ENCODE measurements at regions not wholly inside any gene's neighbourhood (a gene's known extent, or its start where the extent isn't known, plus 50 kb on each side); places are given as distances from the start of the nearest gene placed in this dataset.

DNA sequence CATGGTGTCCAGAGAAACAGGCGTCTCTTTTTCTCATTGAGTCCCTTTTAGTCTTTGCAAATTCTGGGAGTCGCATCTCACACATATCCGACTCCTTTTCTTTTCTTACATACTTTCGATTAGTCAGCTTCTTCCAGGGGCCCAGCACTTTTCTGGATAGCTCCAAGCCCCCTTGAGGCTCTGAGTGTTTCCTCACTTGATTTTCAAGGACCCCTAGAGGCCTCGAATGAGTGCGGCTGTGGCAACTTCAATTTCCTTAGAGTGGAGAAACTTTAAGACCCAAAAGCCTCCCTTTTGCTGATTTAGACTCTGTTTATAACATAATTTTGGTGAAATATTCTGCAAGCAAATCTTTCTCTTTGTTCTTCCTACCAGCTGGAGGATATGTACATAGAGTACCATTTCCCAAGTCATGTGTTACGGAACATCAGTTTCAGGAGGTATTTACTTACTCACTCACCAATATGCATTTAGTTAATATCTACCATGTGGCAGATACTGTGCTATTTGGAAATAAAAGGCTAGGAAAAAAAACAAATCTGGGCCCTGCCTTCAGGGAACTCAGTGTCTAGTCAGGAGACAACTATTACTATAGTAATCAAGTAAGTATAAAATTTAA is 555.2 kb downstream of the REEP3 start:
- TF ChIP-seq, protein P1, sequence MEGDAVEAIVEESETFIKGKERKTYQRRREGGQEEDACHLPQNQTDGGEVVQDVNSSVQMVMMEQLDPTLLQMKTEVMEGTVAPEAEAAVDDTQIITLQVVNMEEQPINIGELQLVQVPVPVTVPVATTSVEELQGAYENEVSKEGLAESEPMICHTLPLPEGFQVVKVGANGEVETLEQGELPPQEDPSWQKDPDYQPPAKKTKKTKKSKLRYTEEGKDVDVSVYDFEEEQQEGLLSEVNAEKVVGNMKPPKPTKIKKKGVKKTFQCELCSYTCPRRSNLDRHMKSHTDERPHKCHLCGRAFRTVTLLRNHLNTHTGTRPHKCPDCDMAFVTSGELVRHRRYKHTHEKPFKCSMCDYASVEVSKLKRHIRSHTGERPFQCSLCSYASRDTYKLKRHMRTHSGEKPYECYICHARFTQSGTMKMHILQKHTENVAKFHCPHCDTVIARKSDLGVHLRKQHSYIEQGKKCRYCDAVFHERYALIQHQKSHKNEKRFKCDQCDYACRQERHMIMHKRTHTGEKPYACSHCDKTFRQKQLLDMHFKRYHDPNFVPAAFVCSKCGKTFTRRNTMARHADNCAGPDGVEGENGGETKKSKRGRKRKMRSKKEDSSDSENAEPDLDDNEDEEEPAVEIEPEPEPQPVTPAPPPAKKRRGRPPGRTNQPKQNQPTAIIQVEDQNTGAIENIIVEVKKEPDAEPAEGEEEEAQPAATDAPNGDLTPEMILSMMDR (IDR thresholded peaks at IDR 0.05; ENCODE audit: low read length), result no peak
- TF ChIP-seq EZH2 (optimal IDR thresholded peaks at IDR 0.05; ENCODE audit: low read depth, low read length), result no peak

All from MM.1S (cell line).